ENCODE measurements at regions not wholly inside any gene's neighbourhood (a gene's known extent, or its start where the extent isn't known, plus 50 kb on each side); places are given as distances from the start of the nearest gene placed in this dataset.

- DNase-seq (ENCODE audit: low spot score): no peak
Measured at GRCh38 chr5:159752622-159753275, 163.5 kb upstream of the ADRA1B start.

- no peak for DNase-seq (ENCODE audit: low spot score)
Measured at GRCh38 chr5:159758189-159758588, 158.1 kb upstream of the ADRA1B start.

DNA sequence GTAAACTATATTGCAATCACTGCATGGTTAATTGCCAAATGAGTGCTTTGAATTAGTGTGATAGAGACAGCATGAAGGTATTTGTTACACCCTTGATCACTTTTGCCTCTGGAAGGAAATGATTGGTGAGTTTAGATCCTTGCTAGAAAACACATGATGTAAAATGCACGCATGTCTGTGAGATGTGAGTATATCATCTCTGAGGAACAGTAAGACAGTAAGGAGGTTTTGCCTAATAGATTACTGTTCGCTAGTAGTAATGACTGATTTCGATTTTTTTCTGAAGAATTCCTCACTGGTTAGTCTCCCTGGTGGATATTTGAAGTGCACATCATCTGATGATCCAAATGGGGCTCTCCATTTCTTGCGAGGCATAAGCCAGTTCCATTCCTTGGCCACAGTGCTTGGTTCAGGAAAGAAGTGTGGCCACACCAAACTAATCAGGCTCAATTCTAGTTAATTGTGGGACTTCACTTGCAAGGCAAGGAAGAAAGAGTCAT, 156.4 kb upstream of the ADRA1B start:
- DNase-seq (ENCODE audit: low spot score): no peak

GRCh38 chr5:159762921-159763320, 153.4 kb upstream of the ADRA1B start:
- no peak for DNase-seq (ENCODE audit: low spot score)

DNA sequence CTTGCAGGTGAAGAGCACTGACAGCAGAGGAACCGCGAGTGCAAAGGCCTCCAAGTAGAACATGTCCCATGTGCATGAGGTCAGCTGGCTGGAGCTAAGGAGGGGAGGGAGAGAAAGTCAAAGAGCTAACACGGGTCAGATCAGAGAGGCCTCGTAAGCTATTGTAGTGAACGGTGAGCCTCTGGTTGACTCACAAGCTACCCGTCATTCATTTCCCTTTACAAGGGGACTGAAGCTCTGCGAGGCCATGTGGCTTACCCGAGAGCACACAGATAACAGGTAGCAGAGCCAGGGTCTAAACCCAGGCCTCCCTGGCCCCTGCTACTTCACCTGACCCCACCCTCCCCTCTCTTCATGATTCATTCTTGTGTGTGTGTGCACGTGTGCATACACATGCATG, 152.7 kb upstream of the ADRA1B start:
- no peak for DNase-seq (ENCODE audit: low spot score)

DNA sequence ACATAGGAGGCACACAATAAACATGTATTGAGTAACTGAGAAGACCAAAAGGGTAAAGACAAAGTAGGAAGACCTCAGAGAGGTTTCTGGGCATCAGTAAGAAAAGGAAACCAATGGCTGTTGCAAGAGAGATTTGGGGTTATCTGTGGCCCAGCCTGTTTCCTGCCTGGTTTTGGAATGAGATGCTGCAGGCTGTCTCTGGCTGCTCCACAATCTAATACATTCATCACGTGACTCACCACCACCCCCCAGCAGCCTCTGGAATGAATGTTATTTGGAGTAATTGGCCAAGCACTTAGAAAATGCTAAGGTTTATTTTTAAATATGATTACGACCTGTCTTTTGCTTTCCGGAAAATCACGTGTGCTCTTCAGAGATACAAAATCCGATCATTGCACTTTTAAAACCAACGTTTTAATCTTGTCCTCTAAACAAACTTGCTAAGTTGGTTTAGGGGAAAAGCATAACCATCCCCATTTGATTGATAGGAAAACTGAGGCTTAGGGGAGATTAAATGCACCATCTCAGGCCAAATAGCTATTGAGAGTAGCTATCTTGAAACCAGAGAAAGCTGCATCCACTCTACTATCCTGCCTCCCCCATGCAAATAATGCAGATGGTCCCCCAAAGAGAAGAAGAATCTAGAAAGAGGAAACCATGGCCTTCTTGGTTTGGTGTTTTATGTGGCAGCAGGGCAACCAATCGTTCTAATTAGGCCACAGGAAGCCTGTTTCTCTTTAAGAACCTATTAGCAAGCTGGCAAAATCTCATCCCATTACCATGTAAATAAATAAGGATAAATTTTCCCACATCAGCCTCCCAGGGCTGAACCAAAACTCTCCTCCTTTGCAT, 151.8 kb upstream of the ADRA1B start:
- DNase-seq (ENCODE audit: low spot score): peak; percentile 55

- no peak for DNase-seq (ENCODE audit: low spot score)
Measured at GRCh38 chr5:159765135-159765433, 151.2 kb upstream of the ADRA1B start.

DNA sequence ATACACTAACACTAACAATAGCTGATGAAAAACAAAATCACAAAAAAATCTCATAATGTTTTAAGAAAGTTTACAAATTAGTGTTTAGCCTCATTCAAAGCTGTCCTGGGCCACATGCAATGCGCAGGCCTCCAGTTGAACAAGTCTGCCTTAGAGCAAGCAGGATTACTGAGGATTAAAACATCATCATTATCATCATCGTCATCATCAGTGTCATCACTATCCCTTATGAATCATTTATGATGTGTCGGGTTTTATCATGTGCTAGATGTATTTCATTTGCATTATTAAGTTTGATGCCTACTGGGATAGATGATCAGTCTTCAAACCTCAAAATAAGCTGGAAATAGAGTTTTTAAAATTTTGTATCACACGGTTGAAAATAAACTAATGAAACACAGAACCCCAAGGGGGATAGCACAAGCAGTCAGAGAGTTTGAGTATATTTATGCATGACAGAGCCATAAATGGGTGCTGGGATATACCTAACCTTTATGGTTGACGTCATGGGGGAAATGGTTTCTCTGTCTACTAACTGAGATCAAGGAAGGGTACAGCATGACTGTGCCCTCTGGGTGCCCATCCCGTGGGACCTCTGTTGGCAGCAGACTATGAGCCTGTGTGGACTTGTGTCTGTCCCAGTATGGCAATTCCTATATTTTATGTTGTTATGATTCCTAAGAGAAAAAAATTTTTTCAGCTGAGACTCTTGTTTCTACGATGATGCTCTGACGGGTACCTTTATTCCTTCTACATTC, 150.3 kb upstream of the ADRA1B start:
- DNase-seq (ENCODE audit: low spot score): no peak

- no peak for DNase-seq (ENCODE audit: low spot score)
Measured at GRCh38 chr5:159768243-159768642, 148.0 kb upstream of the ADRA1B start.

- DNase-seq (ENCODE audit: low spot score): no peak
Measured at GRCh38 chr5:159772698-159773061, 143.6 kb upstream of the ADRA1B start.

- peak; percentile 69 for DNase-seq (ENCODE audit: low spot score)
Measured at GRCh38 chr5:159773062-159773924, 143.0 kb upstream of the ADRA1B start.

GRCh38 chr5:159774476-159775031, 141.7 kb upstream of the ADRA1B start:
- DNase-seq (ENCODE audit: low spot score): no peak

DNA sequence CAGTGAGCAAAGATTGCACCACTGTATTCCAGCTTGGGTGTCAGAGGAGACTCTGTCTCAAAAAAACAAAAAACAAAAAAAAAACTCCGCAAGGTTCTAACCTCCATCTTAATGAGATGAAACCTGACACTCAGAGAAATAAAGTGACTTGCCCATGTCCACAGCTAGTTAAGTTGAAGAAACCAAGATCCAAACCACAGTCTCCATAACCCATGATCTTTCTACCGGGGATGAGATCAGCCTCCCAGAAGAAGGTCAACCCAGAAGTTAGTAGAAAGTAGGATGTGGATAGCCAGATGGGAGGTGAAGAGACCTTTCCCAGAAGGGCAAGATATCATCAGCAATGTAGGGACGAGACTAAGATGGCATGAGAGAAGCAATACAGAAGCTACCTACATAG, 140.4 kb upstream of the ADRA1B start:
- peak; percentile 13 for DNase-seq (ENCODE audit: low spot score)

- DNase-seq (ENCODE audit: low spot score): no peak
Measured at GRCh38 chr5:159777049-159777660, 139.1 kb upstream of the ADRA1B start.

DNA sequence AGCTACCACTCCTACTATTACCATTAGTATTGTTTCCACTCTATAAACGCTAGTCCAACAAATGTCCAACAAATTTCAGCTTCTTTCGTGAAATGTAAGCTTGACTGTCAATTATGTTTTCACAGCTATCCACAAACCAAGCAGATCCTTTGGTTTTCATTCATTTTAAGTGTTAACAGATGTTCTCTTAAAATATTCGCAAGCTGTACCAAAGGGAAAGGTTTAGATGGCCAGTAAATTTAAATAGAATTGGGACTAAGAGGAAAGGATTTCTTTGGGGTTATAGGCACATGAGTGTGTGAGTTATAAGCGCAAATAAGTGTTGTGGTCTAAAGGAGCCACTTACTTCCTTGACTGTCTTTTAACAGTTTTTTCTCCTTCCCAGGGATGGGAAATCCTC, 136.8 kb upstream of the ADRA1B start:
- no peak for DNase-seq (ENCODE audit: low spot score)

- DNase-seq (ENCODE audit: low spot score): no peak
Measured at GRCh38 chr5:159780246-159780645, 136.0 kb upstream of the ADRA1B start.

DNA sequence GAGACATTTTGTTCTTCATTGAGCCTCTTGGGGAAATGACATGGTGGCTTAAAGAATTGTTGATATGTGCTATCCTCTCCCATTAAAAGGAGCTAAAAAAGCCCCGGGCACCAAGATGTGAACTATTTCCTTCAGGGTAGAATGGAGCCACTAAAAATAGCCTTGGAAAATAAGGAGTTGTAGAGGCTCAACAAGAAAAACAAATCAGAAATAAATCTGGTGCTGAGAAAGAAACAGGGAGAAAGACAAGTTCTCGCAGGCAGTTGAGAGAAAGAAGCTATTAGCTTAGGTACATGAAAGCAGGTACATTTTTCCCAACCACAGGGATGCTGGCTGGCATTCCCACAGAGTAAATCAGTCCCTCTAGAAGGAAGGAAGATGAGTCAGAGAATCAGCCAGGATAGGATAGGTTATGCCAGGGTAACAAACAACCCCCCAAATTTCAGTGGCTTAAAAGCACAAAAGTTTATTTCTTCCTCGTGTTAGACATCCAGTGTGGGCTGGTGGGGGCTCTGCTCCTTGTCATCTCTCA, 134.6 kb upstream of the ADRA1B start:
- DNase-seq (ENCODE audit: low spot score): no peak

GRCh38 chr5:159782197-159782994, 133.9 kb upstream of the ADRA1B start:
- DNase-seq (ENCODE audit: low spot score): no peak

- no peak for DNase-seq (ENCODE audit: low spot score)
Measured at GRCh38 chr5:159782995-159783300, 133.3 kb upstream of the ADRA1B start.

DNA sequence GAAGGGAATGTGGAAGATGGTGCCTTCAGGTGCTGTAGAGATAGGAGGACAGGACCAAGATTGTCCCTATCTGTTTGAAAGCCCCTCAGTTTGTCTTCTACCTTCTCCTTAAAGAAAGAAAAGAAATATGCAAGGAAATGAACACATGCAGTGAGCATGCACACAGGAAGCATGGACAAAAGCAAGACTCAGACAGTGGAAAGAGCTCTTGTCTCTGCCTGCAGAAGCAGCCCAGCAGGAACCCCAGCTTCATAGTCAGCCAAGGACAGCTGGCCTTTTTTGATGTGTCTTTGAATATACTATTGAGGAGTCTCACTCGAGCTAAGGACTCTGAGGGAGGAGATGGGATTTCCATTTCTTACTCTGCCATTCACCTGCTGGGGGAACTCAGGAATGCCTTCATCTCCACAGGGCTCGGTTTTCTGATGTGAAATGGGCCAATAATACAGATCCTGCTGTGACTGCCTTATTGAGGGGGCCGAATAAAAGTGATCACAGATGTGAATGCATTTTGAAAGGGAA, 132.5 kb upstream of the ADRA1B start:
- no peak for DNase-seq (ENCODE audit: low spot score)
